D341Med (cell line): ENCODE measurements at regions not wholly inside any gene's neighbourhood (a gene's known extent, or its start where the extent isn't known, plus 50 kb on each side); places are given as distances from the start of the nearest gene placed in this dataset.

ENCODE experiments used
- DNase-seq: peaks from one replicate; pipeline ENCODE4 v3.0.0; 2012; ENCODE audit warnings: low spot score

- DNase-seq, result no peak
Observed at GRCh38 chr17:72208832-72209231, 88.0 kb downstream of the SOX9 start.

- DNase-seq, result no peak
Observed at GRCh38 chr17:72212041-72212440, 91.2 kb downstream of the SOX9 start.

GRCh38 chr17:72215490-72215889, 94.7 kb downstream of the SOX9 start:
- DNase-seq, result no peak

- DNase-seq, result no peak
Observed at GRCh38 chr17:72215928-72216327, 95.1 kb downstream of the SOX9 start.

- no peak for DNase-seq
Observed at GRCh38 chr17:72219137-72219823, 98.5 kb downstream of the SOX9 start.

GRCh38 chr17:72219824-72220493, 99.1 kb downstream of the SOX9 start:
- DNase-seq, result no peak

GRCh38 chr17:72222661-72223380, 102.0 kb downstream of the SOX9 start:
- DNase-seq, result no peak

- DNase-seq, result no peak
Observed at GRCh38 chr17:72223866-72224291, 103.1 kb downstream of the SOX9 start.

- DNase-seq, result no peak
Observed at GRCh38 chr17:72226322-72226721, 105.5 kb downstream of the SOX9 start.

GRCh38 chr17:72233986-72234385, 113.2 kb downstream of the SOX9 start:
- DNase-seq, result no peak

- no peak for DNase-seq
Observed at GRCh38 chr17:72234985-72235384, 114.2 kb downstream of the SOX9 start.

GRCh38 chr17:72236980-72237633, 116.3 kb downstream of the SOX9 start:
- DNase-seq, result no peak

- DNase-seq, result no peak
Observed at GRCh38 chr17:72238157-72238673, 117.4 kb downstream of the SOX9 start.

GRCh38 chr17:72239548-72239947, 118.7 kb downstream of the SOX9 start:
- no peak for DNase-seq

GRCh38 chr17:72240333-72240732, 119.5 kb downstream of the SOX9 start:
- DNase-seq, result no peak

- DNase-seq, result no peak
Observed at GRCh38 chr17:72244494-72244893, 123.7 kb downstream of the SOX9 start.

GRCh38 chr17:72244956-72245355, 124.1 kb downstream of the SOX9 start:
- DNase-seq, result no peak

- no peak for DNase-seq
Observed at GRCh38 chr17:72249441-72249840, 128.6 kb downstream of the SOX9 start.

GRCh38 chr17:72250206-72250605, 129.4 kb downstream of the SOX9 start:
- no peak for DNase-seq

GRCh38 chr17:72253597-72253996, 132.8 kb downstream of the SOX9 start:
- DNase-seq, result no peak

- no peak for DNase-seq
Observed at GRCh38 chr17:72254808-72255449, 134.1 kb downstream of the SOX9 start.

GRCh38 chr17:72255481-72255880, 134.7 kb downstream of the SOX9 start:
- no peak for DNase-seq
